ENCODE measurements at regions not wholly inside any gene's neighbourhood (a gene's known extent, or its start where the extent isn't known, plus 50 kb on each side); places are given as distances from the start of the nearest gene placed in this dataset.

DNA sequence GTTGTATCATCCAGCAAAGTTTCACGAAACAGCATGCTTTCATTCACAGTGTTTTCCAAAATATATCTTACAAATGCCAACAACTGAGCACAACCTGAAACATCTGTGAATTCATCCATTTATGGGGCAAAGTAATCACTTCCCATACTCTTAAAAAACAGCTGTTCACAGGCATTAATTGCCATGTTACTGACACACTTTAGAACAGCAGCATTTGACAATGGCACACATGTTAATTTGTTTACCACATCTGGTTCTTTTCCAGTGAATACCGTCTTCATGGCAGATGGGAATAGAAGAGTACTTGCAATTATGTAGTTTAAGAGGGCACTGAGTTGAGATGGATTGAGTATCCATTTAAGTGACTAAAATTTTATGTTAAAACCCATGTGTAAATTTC is 347.4 kb upstream of the LRP1B start:
- Histone ChIP-seq H2BK15ac (ENCODE audit: low read depth, low read length) (no peak overlapping the region), H2BK12ac (ENCODE audit: insufficient read length, low read depth, low read length) (no peak overlapping the region)
- DNase-seq: no peak

More for the DNA sequence above, 347.4 kb upstream of the LRP1B start:
- H2BK120ac ChIP-seq (ENCODE audit: low read depth, low read length, poor library complexity, severe bottlenecking): no peak overlapping the region
- H2AFZ ChIP-seq (ENCODE audit: low read length): no peak overlapping the region
- H3K4me1 Mint-ChIP-seq: no peaks in the 10 kb centered on the region
- no CpG with 5 or more reads among the region's 2 CpGs for WGBS (ENCODE audit: extremely low coverage, insufficient read length, low lambda C conversion rate)
- no peak overlapping the region for H3K9ac ChIP-seq (ENCODE audit: extremely low read depth, insufficient read length, low read length)
- TF ChIP-seq, protein P1, sequence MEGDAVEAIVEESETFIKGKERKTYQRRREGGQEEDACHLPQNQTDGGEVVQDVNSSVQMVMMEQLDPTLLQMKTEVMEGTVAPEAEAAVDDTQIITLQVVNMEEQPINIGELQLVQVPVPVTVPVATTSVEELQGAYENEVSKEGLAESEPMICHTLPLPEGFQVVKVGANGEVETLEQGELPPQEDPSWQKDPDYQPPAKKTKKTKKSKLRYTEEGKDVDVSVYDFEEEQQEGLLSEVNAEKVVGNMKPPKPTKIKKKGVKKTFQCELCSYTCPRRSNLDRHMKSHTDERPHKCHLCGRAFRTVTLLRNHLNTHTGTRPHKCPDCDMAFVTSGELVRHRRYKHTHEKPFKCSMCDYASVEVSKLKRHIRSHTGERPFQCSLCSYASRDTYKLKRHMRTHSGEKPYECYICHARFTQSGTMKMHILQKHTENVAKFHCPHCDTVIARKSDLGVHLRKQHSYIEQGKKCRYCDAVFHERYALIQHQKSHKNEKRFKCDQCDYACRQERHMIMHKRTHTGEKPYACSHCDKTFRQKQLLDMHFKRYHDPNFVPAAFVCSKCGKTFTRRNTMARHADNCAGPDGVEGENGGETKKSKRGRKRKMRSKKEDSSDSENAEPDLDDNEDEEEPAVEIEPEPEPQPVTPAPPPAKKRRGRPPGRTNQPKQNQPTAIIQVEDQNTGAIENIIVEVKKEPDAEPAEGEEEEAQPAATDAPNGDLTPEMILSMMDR (conservative IDR thresholded peaks at IDR 0.05): no peak
- H3K18ac ChIP-seq (ENCODE audit: insufficient read length, low read depth, low read length): no peak overlapping the region
- no peaks in the 10 kb centered on the region for H3K79me1 ChIP-seq (ENCODE audit: insufficient read depth, low read depth, low read length, poor library complexity, severe bottlenecking)
- no peak overlapping the region for H2BK20ac ChIP-seq (ENCODE audit: low read depth, low read length, poor library complexity, severe bottlenecking)
- peaks cover 3 to 4% of the 10 kb centered on the region in 2 experiments; a peak in 2 of 5 replicates for H3K9me3 Mint-ChIP-seq
- no peak overlapping the region for H3K27ac ChIP-seq (ENCODE audit: insufficient read length, low read depth, low read length)
- H3K23me2 ChIP-seq (ENCODE audit: insufficient read length, low read depth, low read length, poor library complexity, severe bottlenecking): no peaks in the 10 kb centered on the region
- H3K27me3 ChIP-seq (ENCODE audit: insufficient read depth, low read length): no peaks in the 10 kb centered on the region
- H3K79me2 ChIP-seq (ENCODE audit: insufficient read depth, low read length): no peaks in the 10 kb centered on the region
- no peak overlapping the region for H2AK5ac ChIP-seq (ENCODE audit: insufficient read length, low read length)
- no peak overlapping the region for H3K23ac ChIP-seq (ENCODE audit: insufficient read length, low read depth, low read length)
- no peak overlapping the region for H3K27ac Mint-ChIP-seq
- no peaks in the 10 kb centered on the region for H3K9me3 ChIP-seq (ENCODE audit: control insufficient read depth, low read depth, low read length)
- no peak overlapping the region for H3K56ac ChIP-seq (ENCODE audit: insufficient read length, low read depth, low read length)
- no peak overlapping the region for H3K4me3 Mint-ChIP-seq
- no peak overlapping the region for H4K5ac ChIP-seq (ENCODE audit: insufficient read length, low read depth, low read length)
- H4K91ac ChIP-seq (ENCODE audit: insufficient read length, low read depth, low read length): no peak overlapping the region
- no peak overlapping the region for H4K8ac ChIP-seq (replicated peaks; ENCODE audit: insufficient read length, low read depth, low read length)
- H3T11ph ChIP-seq (ENCODE audit: low read length): no peak overlapping the region
- no peak overlapping the region for H2BK5ac ChIP-seq (ENCODE audit: insufficient read length, low read length)
- no peaks in the 10 kb centered on the region for H3K4me1 ChIP-seq (ENCODE audit: insufficient read depth, low read length)
- H3K4me2 ChIP-seq (ENCODE audit: insufficient read depth, insufficient read length, low read length): no peak overlapping the region
- no peaks in the 10 kb centered on the region for H3K36me3 Mint-ChIP-seq (ENCODE audit: insufficient read depth in 1 of 3, low read depth in 3 of 3)
- no peaks in the 10 kb centered on the region for H4K20me1 ChIP-seq (ENCODE audit: control insufficient read depth, insufficient read depth, insufficient read length)
- H3K27me3 Mint-ChIP-seq (ENCODE audit: low read depth): no peaks in the 10 kb centered on the region
- H3K14ac ChIP-seq (ENCODE audit: insufficient read depth, low read length): no peak overlapping the region
- H3K4ac ChIP-seq (ENCODE audit: low read depth, low read length): no peak overlapping the region

Measured in H9 (cell line).